ENCODE measurements at regions not wholly inside any gene's neighbourhood (a gene's known extent, or its start where the extent isn't known, plus 50 kb on each side); places are given as distances from the start of the nearest gene placed in this dataset.

DNA sequence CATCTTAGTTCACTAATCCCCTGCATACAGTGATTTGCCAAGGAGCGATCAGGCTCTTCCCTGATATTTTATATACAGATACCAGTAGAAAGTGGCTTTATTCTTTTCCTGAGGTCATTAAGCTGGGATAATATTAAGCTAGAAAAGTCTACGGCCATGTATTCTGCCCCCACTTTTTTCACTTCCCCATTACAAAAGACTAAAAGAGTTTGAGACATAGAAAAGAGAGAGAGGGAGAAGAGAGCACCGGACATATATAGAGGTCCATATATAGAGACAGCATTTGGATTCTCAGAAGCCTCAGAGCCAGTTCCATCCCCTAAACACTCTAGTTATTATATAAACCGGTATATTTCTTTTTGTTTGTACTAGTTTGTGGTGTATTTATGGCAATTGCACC is 166.5 kb upstream of the ANKFN1 start:
- no peak for TF ChIP-seq CTCF (IDR thresholded peaks at IDR 0.05)

DNA sequence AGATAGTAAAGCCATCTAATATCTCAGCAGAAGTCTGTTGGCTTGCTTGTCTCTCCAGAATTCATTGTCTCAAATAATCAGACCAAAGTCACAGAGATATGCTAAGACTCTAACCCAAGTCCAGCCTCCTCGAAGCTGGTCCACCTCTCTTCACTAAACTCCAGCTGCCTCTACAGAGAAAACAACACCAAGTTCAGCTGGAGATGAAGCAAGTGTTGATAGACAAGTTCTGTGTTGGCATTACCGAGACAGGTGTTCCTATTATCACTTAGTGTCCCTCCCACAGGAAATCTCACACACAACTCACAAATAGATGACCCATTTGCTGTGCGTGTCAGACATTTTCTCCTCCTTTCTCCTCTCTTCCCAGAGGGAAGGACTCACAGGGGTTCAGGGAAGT is 164.4 kb upstream of the ANKFN1 start:
- TF ChIP-seq CTCF (IDR thresholded peaks at IDR 0.05): no peak

- TF ChIP-seq CTCF (IDR thresholded peaks at IDR 0.05): no peak
These were observed 162.8 kb upstream of the ANKFN1 start for GRCh38 chr17:55990332-55991006.

GRCh38 chr17:55996826-55997225 is 156.4 kb upstream of the ANKFN1 start:
- TF ChIP-seq CTCF (IDR thresholded peaks at IDR 0.05): peak; percentile 32; the same call in 1 of the 2 replicates

- TF ChIP-seq CTCF (IDR thresholded peaks at IDR 0.05): no peak
These were observed 152.9 kb upstream of the ANKFN1 start for GRCh38 chr17:56000411-56000810.

DNA sequence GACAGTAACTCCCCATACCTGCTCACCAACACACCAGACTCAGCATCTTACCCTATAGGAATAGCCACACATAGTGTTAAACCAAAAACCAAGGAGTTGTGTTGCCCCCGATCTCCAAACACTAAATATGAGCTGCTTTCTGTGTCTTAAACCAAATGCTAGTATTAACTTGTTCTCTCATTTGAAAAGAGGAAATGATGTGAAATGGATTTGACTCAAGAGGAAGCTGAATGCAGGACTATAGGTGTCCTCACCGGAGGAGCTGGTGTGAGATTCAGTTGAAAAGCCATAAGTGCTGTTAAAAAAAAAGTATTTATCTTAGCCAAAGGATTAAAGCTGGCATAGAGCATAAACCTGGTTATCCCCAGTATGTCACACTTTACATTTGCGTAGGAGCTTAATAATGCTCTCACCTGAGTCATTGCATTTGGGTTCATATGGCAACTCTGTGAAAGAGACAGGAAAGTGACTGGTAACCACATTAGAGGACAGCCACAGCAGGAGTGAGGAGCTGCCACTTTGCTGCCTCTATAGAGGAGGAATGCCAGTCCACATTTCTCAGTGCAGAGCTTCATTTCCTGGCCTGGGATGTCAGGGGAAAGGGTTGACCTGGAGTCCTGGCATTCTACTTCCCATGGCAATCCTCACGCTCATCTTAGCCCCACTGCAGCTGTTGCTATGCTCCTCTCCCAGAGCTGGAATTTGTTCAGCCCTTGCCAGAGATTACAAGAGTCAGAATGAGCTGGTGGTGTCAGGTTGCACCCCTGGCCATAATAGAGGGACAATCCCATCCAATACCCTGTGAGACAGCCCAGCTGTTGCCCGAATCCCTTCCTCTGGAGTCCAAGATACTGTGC is 143.3 kb upstream of the ANKFN1 start:
- TF ChIP-seq CTCF (IDR thresholded peaks at IDR 0.05): no peak

DNA sequence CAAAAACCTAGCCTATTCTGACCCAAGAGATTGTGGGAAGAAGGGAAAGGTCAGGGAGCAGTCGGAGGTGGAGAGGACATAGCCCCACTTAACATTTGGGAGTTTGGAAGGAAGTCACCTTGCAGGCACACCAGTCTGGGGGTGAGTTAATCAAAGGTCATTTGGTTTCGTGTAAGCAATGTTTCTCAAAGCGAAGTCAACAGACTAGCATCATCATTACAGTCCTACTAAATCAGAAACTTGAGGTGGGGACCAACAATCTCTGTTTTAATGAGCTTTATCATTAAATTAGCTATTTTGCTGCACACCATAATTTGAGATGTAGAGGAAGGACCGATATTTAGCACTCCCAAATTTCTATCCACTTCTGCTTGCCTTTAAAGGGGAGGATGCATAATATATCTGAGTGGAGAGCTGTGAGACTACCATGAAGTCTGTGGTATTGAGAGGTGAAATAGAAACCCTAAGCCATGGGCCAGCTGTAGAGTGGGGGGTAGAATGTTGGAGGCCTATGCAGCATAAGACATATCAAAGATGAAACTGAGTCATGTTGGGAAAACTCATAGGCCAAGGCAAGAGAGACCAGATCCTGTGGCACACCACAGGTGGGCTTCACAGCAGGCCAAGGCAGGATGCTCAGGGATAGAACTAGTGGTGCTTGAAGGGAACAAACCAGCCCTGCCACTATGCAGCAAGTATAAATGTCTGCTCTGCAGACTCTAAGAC is 141.7 kb upstream of the ANKFN1 start:
- TF ChIP-seq CTCF (IDR thresholded peaks at IDR 0.05): no peak
